Right lobe of liver (tissue), 4 donors: ENCODE measurements at regions not wholly inside any gene's neighbourhood (a gene's known extent, or its start where the extent isn't known, plus 50 kb on each side); places are given as distances from the start of the nearest gene placed in this dataset.

ENCODE experiments used
- CTCF ChIP-seq, 4 donors: fragments of 200-600 bp in 3 of 4; fragments of 450-650 bp in 1 of 4; IDR thresholded peaks; one replicate each; pipeline versions ENCODE4 v1.5.1 to v1.8.0; 2016 to 2022; ENCODE audit warnings: antibody characterized with exemption in 4 of 4, mild to moderate bottlenecking in 2 of 4
- POLR2A ChIP-seq: fragments of 450-650 bp; IDR thresholded peaks from one replicate; pipeline ENCODE4 v1.6.1; 2017; ENCODE audit warnings: antibody characterized with exemption, mild to moderate bottlenecking
- donor health status: DM: no; HTN: no; CAD: no.
- donor health status: DM: no; HTN: no; CAD: no.
- donor health status: DM: no; HTN: yes; CAD: no.

- no peak for TF ChIP-seq CTCF (IDR thresholded peaks at IDR 0.05)
- no peak for TF ChIP-seq POLR2A
Measured at GRCh38 chr5:25823330-25823873, 1178.6 kb upstream of the CDH10 start.
